Prostate gland (tissue), 2 donors: ENCODE measurements at regions not wholly inside any gene's neighbourhood (a gene's known extent, or its start where the extent isn't known, plus 50 kb on each side); places are given as distances from the start of the nearest gene placed in this dataset.
"Not testable (repeated sequence)": the region's sequence is repeated elsewhere in the genome, so short reads cannot be mapped to it uniquely, and the experiment has no call there.

ENCODE experiments used
- DNase-seq: peaks from one replicate; pipeline ENCODE4 v3.0.0-alpha.2; 2019; ENCODE audit warnings: low spot score
- H3K27ac ChIP-seq, 2 donors: fragments of 200-600 bp; sonication (generic); 2 replicates each; pipeline ENCODE4 v1.5.1; 2017 to 2019
- H3K27me3 ChIP-seq: fragments of 200-600 bp; sonication (generic); replicated peaks from 2 replicates; pipeline ENCODE4 v1.5.1; 2019; ENCODE audit not compliant: insufficient read depth
- H3K36me3 ChIP-seq, 2 donors: fragments of 200-600 bp; sonication (generic); 1 replicate in 1 of 2; 2 replicates in 1 of 2; pipeline versions ENCODE4 v1.5.1 to v1.8.1; 2017 to 2019
- H3K4me1 ChIP-seq: fragments of 200-600 bp; sonication (generic); replicated peaks from 2 replicates; pipeline ENCODE4 v1.5.1; 2019
- H3K4me3 ChIP-seq, 2 donors: fragments of 200-600 bp; sonication (generic); 2 replicates each; pipeline ENCODE4 v1.5.1; 2017 to 2019
- H3K9me3 ChIP-seq: fragments of 200-600 bp; sonication (generic); 2 replicates; pipeline ENCODE4 v1.5.1; 2017
- CTCF ChIP-seq, 4 experiments: fragments of 200-600 bp in 2 of 4; fragments of 450-650 bp in 2 of 4; sonication (generic) in 2 of 4; IDR thresholded peaks; 1 replicate in 3 of 4; 2 replicates in 1 of 4; pipeline ENCODE4 v1.5.1; 2016 to 2019; ENCODE audit warnings: antibody characterized with exemption in 4 of 4, mild to moderate bottlenecking in 2 of 4, moderate library complexity in 2 of 4
- POLR2A ChIP-seq: fragments of 450-650 bp; IDR thresholded peaks from one replicate; pipeline ENCODE4 v1.6.1; 2016; ENCODE audit warnings: antibody characterized with exemption, mild to moderate bottlenecking
- POLR2AphosphoS5 ChIP-seq: sonication (generic); formaldehyde crosslinking; IDR thresholded peaks from one replicate; pipeline ENCODE4 v1.6.1; 2017; ENCODE audit warnings: antibody characterized with exemption
- WGBS: methylation state at CpG from one replicate; pipeline ENCODE4 v1.1.5; 2018; 5-methylcytosine and 5-hydroxymethylcytosine counted together
- intact Hi-C: fragments of 100-400 bp; cut with DNase I; formaldehyde crosslinking; loops from one replicate; pipeline ENCODE4 v1.14.2; 2022

GRCh38 chr1:118390955-118391354, 205.9 kb upstream of the SPAG17 start:
- no peaks in the 10 kb centered on the region for H3K36me3 ChIP-seq
- no peak overlapping the region for H3K4me3 ChIP-seq
- H3K4me1 ChIP-seq: no peaks in the 10 kb centered on the region
- TF ChIP-seq POLR2A (no peak), POLR2AphosphoS5 (no peak), CTCF (IDR thresholded peaks at IDR 0.05) (no peak)
- H3K27ac ChIP-seq: no peak overlapping the region
- H3K27me3 ChIP-seq: no peaks in the 10 kb centered on the region
- WGBS: 100% methylated on average over 1 of the region's 1 CpG
- no peak for DNase-seq
- H3K9me3 ChIP-seq: no peaks in the 10 kb centered on the region
- intact Hi-C loops: no loop called here

- intact Hi-C loops: no loop called here
- no peaks in the 10 kb centered on the region for H3K36me3 ChIP-seq
- no peak overlapping the region for H3K27ac ChIP-seq
- 80% methylated on average over 4 of the region's 4 CpGs for WGBS
- H3K4me3 ChIP-seq: no peak overlapping the region
- no peak for DNase-seq
- no peaks in the 10 kb centered on the region for H3K27me3 ChIP-seq
- H3K4me1 ChIP-seq: no peaks in the 10 kb centered on the region
- TF ChIP-seq POLR2AphosphoS5 (no peak), CTCF (IDR thresholded peaks at IDR 0.05) (no peak), POLR2A (no peak)
- no peaks in the 10 kb centered on the region for H3K9me3 ChIP-seq
Observed at GRCh38 chr1:118388301-118388959, 203.4 kb upstream of the SPAG17 start.

GRCh38 chr1:118381197-118381869, 196.3 kb upstream of the SPAG17 start:
- WGBS: 50% methylated on average over 1 of the region's 1 CpG
- no peak overlapping the region for H3K4me3 ChIP-seq
- H3K9me3 ChIP-seq: no peaks in the 10 kb centered on the region
- no peak for DNase-seq
- no peaks in the 10 kb centered on the region for H3K36me3 ChIP-seq
- intact Hi-C loops: no loop called here
- no peaks in the 10 kb centered on the region for H3K27me3 ChIP-seq
- TF ChIP-seq CTCF (IDR thresholded peaks at IDR 0.05) (no peak), POLR2AphosphoS5 (no peak), POLR2A (no peak)
- H3K4me1 ChIP-seq: no peaks in the 10 kb centered on the region
- H3K27ac ChIP-seq: no peak overlapping the region

GRCh38 chr1:118377183-118377582, 192.2 kb upstream of the SPAG17 start:
- not testable (repeated sequence) for DNase-seq
- WGBS: 97% methylated on average over 2 of the region's 2 CpGs

GRCh38 chr1:118371612-118372011, 186.6 kb upstream of the SPAG17 start:
- H3K27me3 ChIP-seq: no peaks in the 10 kb centered on the region
- intact Hi-C loops: no loop called here
- no peak for TF ChIP-seq POLR2A
- no peak for TF ChIP-seq CTCF (IDR thresholded peaks at IDR 0.05)
- TF ChIP-seq POLR2AphosphoS5: no peak
- DNase-seq: no peak
- H3K4me3 ChIP-seq: no peak overlapping the region
- H3K36me3 ChIP-seq: no peaks in the 10 kb centered on the region
- no peak overlapping the region for H3K27ac ChIP-seq
- H3K4me1 ChIP-seq: no peaks in the 10 kb centered on the region
- no peaks in the 10 kb centered on the region for H3K9me3 ChIP-seq

More at GRCh38 chr1:118377183-118377582, 192.2 kb upstream of the SPAG17 start:
- H3K36me3 ChIP-seq, intact Hi-C loops, H3K27me3 ChIP-seq, H3K4me1 ChIP-seq, H3K4me3 ChIP-seq, H3K9me3 ChIP-seq, H3K27ac ChIP-seq: not testable (repeated sequence)
